ENCODE measurements at regions not wholly inside any gene's neighbourhood (a gene's known extent, or its start where the extent isn't known, plus 50 kb on each side); places are given as distances from the start of the nearest gene placed in this dataset.
"Not testable (repeated sequence)": the region's sequence is repeated elsewhere in the genome, so short reads cannot be mapped to it uniquely, and the experiment has no call there.

GRCh38 chr10:64574371-64574770 is 1053.2 kb downstream of the REEP3 start:
- ATAC-seq, result no peak

GRCh38 chr10:64576497-64576896 is 1055.3 kb downstream of the REEP3 start:
- TF ChIP-seq ZNF8 (CRISPR knock-in tag; IDR thresholded peaks at IDR 0.05) (no peak), TSHZ2 (CRISPR knock-in tag; IDR thresholded peaks at IDR 0.05) (no peak), OSR1 (CRISPR knock-in tag; IDR thresholded peaks at IDR 0.05) (no peak), BACH2 (CRISPR knock-in tag; IDR thresholded peaks at IDR 0.05; ENCODE audit: borderline replicate concordance) (no peak)
- ATAC-seq, result no peak

More at GRCh38 chr10:64574371-64574770, 1053.2 kb downstream of the REEP3 start:
- TF ChIP-seq TSHZ2 (CRISPR knock-in tag; IDR thresholded peaks at IDR 0.05), result peak; percentile 88
- no peak for TF ChIP-seq PATZ1 (CRISPR knock-in tag; IDR thresholded peaks at IDR 0.05; ENCODE audit: borderline replicate concordance)
- TF ChIP-seq CSRNP3 (CRISPR knock-in tag; IDR thresholded peaks at IDR 0.05), result 0 out of 2 replicates have a peak, but pooled peaks have one; percentile 40
- TF ChIP-seq ISL1 (CRISPR knock-in tag; IDR thresholded peaks at IDR 0.05), result peak; percentile 82
- TF ChIP-seq ZNF8 (CRISPR knock-in tag; IDR thresholded peaks at IDR 0.05), result peak; percentile 72
- TF ChIP-seq TCF4 (CRISPR knock-in tag; IDR thresholded peaks at IDR 0.05; ENCODE audit: borderline replicate concordance), result peak; percentile 67; the same call in 1 of the 2 replicates

GRCh38 chr10:64578757-64579156 is 1057.6 kb downstream of the REEP3 start:
- not testable (repeated sequence) for ATAC-seq

GRCh38 chr10:64586934-64587503 is 1065.8 kb downstream of the REEP3 start:
- ATAC-seq, result no peak

More at GRCh38 chr10:64586934-64587503, 1065.8 kb downstream of the REEP3 start:
- no peak for TF ChIP-seq POU6F1 (CRISPR knock-in tag; IDR thresholded peaks at IDR 0.05; ENCODE audit: borderline replicate concordance, low read depth)
- TF ChIP-seq ZFP3 (CRISPR knock-in tag; IDR thresholded peaks at IDR 0.05), result no peak
- no peak for TF ChIP-seq ESRRG (CRISPR knock-in tag; IDR thresholded peaks at IDR 0.05)
- TF ChIP-seq ZNF8 (CRISPR knock-in tag; IDR thresholded peaks at IDR 0.05), result no peak
- no peak for TF ChIP-seq ISL1 (CRISPR knock-in tag; IDR thresholded peaks at IDR 0.05)
- TF ChIP-seq ZNF70 (CRISPR knock-in tag; IDR thresholded peaks at IDR 0.05), result no peak
- TF ChIP-seq TOX (CRISPR knock-in tag; IDR thresholded peaks at IDR 0.05; ENCODE audit: borderline replicate concordance), result no peak
- TF ChIP-seq BACH2 (CRISPR knock-in tag; IDR thresholded peaks at IDR 0.05; ENCODE audit: borderline replicate concordance), result no peak
- TF ChIP-seq ARNTL (CRISPR knock-in tag; IDR thresholded peaks at IDR 0.05; ENCODE audit: borderline replicate concordance, low read depth), result no peak
